Stomach smooth muscle (tissue), 2 donors: ENCODE measurements at regions not wholly inside any gene's neighbourhood (a gene's known extent, or its start where the extent isn't known, plus 50 kb on each side); places are given as distances from the start of the nearest gene placed in this dataset.
"Not testable (repeated sequence)": the region's sequence is repeated elsewhere in the genome, so short reads cannot be mapped to it uniquely, and the experiment has no call there.

Experiments used
- H3K27ac ChIP-seq: one replicate; pipeline ENCODE4 v1.7.0; 2013; ENCODE audit warnings: mild to moderate bottlenecking, low read length, inconsistent platforms
- H3K27me3 ChIP-seq, 2 donors: one replicate each; pipeline ENCODE4 v1.7.0; 2013; ENCODE audit warnings: low read length in 2 of 2; ENCODE audit not compliant: insufficient read depth in 2 of 2, control insufficient read depth in 1 of 2
- H3K36me3 ChIP-seq, 2 donors: one replicate each; pipeline ENCODE4 v1.7.0; 2013; ENCODE audit warnings: low read length in 2 of 2; ENCODE audit not compliant: control insufficient read depth in 2 of 2, insufficient read depth in 2 of 2
- H3K4me1 ChIP-seq: one replicate; pipeline ENCODE4 v1.7.0; 2013; ENCODE audit warnings: low read length; ENCODE audit not compliant: control insufficient read depth, insufficient read depth
- H3K4me3 ChIP-seq, 2 donors: one replicate each; pipeline ENCODE4 v1.7.0; 2013; ENCODE audit warnings: low read length in 2 of 2
- H3K9ac ChIP-seq, 2 donors: one replicate each; pipeline ENCODE4 v1.7.0; 2013; ENCODE audit warnings: low read length in 2 of 2, mild to moderate bottlenecking in 1 of 2
- H3K9me3 ChIP-seq, 2 donors: one replicate each; pipeline ENCODE4 v1.7.0; 2013; ENCODE audit warnings: low read length in 2 of 2; ENCODE audit not compliant: control insufficient read depth in 2 of 2
- donor health status: healthy.
- donor health status: Pancreatic carcinoma.

DNA sequence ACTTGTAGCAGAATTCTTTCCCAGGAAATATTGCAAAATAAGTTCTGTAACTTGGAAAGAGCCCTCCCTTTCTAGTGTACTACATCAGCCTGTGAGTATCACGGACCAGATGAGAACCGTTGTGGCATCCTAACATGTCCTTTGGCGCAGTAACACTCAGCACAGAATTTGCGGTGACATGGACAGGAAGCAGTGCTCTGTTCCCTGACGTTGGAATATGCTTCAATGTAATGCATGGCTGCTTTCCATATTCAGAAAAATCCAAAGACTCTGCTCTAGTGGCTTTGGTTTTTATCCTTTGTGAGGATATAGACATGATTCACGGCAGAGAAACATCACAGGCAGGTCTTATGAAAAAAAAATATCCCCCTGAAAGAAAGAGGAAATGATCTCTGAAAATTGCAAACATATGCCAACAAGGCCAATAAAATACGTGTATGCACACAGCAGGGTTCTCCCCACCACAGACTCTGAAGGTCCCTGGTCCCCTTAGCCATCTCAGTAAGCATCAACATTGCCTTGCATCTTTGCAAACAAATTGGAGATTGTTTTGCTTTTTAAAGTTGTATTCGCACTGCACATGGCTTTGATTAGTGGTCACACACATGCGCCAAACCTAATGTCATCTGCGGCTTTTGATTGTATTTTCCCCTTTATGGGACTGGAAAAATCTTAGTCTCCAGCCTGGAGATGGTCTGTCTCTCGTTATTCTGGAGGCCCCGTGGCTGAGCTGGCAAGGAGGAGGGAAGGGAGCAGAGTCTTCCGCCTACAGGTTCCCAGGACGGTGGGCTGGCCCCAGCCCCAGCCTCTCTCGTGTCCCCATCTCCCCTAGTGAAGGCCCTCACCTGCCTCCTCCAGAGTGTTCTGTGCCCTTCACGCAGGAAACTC lies 122.9 kb downstream of the COPS8 start:
- H3K36me3 ChIP-seq: no peaks in the 10 kb centered on the region
- H3K4me1 ChIP-seq: peaks cover 30% of the 10 kb centered on the region
- peak overlapping the region; percentile 26 to 47 for H3K9ac ChIP-seq
- no peaks in the 10 kb centered on the region for H3K9me3 ChIP-seq
- H3K27ac ChIP-seq: peak overlapping the region; percentile 84
- no peaks in the 10 kb centered on the region for H3K27me3 ChIP-seq
- H3K4me3 ChIP-seq: peak overlapping the region in 1 of 2 donors; percentile 29

DNA sequence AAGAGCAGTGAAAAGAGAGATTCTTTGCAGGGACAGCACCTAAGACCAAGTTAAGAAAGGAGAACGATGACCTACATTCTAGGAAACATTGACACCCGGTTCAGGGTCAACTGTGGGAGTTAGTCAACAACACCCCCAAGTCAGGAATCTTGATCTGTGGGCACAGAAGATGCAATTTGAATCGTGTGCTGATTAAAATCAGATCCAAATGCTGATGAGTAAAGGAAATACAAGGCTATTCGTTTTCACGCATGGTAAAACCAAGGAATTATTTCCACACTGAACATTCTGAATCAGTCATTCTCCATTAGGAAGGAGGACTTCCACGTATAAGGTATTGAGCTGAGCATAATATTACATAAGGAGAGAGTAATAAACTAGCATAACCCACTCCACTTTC lies 124.2 kb downstream of the COPS8 start:
- Histone ChIP-seq H3K36me3 (no peaks in the 10 kb centered on the region), H3K27ac (peak overlapping the region; percentile 84), H3K27me3 (no peaks in the 10 kb centered on the region), H3K4me3 (no peak overlapping the region), H3K9ac (no peak overlapping the region), H3K9me3 (no peaks in the 10 kb centered on the region), H3K4me1 (peaks cover 35% of the 10 kb centered on the region)

DNA sequence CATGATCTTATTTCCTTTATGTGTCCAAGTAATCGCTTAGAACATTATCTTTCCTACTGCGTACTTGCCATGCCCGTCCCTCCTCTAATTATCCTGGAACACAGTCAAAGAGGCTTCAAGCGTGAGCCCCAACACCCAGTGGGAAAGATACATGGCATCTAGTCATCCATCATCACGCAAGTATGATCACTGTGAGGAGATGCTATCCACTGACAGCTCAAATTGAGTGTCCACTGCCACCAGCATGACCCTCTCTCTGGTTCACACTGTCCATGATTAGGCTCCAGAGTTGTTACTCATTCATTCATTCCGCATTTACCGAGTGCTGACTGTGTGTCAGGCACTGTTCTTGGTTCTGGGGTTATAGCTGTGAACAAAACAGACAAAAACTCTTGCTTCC lies 124.6 kb downstream of the COPS8 start:
- Histone ChIP-seq H3K9ac (no peak overlapping the region), H3K36me3 (no peaks in the 10 kb centered on the region), H3K4me3 (no peak overlapping the region), H3K9me3 (no peaks in the 10 kb centered on the region), H3K27ac (peak overlapping the region; percentile 84), H3K4me1 (peaks cover 35% of the 10 kb centered on the region), H3K27me3 (no peaks in the 10 kb centered on the region)

DNA sequence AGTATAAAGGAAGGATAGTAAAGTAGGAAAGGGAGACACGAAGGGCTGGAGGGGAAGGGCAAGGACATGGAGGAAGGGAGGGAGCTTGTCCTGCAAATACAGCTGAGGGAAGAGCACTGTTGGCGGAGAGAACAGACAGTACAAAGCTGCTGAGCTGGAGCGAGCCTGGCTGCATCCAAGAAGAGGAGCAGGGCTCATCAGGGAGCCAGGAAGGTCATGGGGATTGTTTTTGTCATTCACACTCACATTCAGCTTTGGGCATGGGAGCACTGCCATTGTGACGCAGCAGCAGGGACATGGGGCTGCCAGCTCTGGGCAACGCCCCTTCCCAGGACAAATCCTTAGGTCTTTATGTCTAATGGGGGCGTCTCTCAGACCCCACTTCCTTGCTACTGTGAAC lies 125.1 kb downstream of the COPS8 start:
- H3K27ac ChIP-seq: peak overlapping the region; percentile 84
- H3K4me1 ChIP-seq: peaks cover 35% of the 10 kb centered on the region
- no peaks in the 10 kb centered on the region for H3K27me3 ChIP-seq
- H3K9me3 ChIP-seq: no peaks in the 10 kb centered on the region
- no peaks in the 10 kb centered on the region for H3K36me3 ChIP-seq
- no peak overlapping the region for H3K4me3 ChIP-seq
- H3K9ac ChIP-seq: no peak overlapping the region

DNA sequence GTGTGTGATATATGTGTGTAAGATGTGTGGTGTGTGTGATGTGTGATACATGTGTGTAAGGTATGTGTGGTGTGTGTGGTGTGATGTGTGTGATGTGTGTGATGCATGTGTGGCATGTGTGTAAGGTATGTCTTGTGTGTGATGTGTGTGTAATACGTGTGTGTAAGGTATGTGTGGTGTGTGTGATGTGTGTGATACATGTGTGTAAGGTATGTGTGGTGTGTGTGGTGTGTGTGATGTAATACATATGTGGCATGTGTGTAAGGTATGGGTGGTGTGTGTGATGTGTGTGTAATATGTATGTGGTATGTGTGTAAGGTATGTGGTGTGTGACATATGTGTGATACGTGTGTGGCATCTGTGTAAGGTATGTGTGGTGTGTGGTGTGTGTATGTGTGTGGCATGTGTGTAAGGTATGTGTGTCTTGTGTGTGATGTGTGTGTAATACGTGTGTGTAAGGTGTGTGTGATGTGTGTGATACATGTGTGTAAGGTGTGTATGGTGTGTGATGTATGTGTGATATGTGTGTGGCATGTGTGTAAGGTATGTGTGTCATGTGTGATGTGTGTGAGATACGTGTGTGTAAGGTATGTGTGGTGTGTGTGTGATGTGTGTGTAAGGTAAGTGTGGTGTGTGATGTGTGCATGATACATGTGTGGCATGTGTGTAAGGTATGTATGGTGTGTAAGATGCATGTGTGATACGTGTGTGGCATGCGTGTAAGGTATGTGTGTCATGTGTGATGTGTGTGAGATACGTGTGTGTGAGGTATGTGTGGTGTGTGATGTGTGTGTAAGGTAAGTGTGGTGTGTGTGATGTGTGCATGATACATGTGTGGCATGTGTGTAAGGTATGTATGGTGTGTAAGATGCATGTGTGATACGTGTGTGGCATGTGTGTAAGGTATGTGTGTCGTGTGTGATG lies 126.9 kb downstream of the COPS8 start:
- not testable (repeated sequence) for H3K4me3 ChIP-seq, H3K9ac ChIP-seq, H3K27me3 ChIP-seq, H3K36me3 ChIP-seq, H3K9me3 ChIP-seq
- Histone ChIP-seq H3K27ac (peak overlapping the region; percentile 64), H3K4me1 (peaks cover 32% of the 10 kb centered on the region)

DNA sequence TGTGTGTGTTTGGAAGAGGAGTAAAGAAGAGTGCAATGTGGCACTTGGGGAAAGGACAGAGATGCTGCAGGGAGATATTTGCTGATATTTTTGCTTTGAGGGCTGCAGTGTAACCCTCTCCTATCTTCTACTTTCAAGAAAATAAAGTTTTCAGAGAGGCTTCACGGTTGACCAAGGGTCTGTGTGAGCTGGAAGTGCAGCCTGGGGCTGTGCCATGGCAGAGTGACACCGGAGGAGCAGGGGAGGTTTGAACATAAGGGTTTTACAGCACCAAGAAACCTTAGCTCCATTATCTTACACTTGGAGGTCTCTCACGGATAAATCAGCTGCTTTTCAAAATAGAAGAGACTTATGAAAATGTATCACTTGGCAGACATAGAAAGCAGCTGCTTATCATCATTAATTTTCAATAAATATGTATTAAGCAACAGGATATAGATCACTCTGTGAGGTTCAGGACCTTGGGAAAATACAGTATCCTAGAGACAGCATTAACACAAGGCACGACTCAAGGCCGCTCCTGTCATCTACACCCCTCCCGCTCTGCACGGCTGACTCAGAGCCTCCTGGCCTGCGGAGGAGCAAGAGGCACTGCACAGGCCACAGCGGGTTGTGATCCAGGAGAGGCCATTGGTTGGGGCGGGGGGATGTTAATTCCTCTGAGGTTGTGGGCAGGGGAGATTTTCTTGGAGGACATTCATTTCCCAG lies 127.8 kb downstream of the COPS8 start:
- no peak overlapping the region for H3K4me3 ChIP-seq
- H3K27ac ChIP-seq: peak overlapping the region; percentile 64
- H3K36me3 ChIP-seq: no peaks in the 10 kb centered on the region
- H3K4me1 ChIP-seq: peaks cover 27% of the 10 kb centered on the region
- H3K9me3 ChIP-seq: no peaks in the 10 kb centered on the region
- H3K9ac ChIP-seq: no peak overlapping the region
- no peaks in the 10 kb centered on the region for H3K27me3 ChIP-seq

DNA sequence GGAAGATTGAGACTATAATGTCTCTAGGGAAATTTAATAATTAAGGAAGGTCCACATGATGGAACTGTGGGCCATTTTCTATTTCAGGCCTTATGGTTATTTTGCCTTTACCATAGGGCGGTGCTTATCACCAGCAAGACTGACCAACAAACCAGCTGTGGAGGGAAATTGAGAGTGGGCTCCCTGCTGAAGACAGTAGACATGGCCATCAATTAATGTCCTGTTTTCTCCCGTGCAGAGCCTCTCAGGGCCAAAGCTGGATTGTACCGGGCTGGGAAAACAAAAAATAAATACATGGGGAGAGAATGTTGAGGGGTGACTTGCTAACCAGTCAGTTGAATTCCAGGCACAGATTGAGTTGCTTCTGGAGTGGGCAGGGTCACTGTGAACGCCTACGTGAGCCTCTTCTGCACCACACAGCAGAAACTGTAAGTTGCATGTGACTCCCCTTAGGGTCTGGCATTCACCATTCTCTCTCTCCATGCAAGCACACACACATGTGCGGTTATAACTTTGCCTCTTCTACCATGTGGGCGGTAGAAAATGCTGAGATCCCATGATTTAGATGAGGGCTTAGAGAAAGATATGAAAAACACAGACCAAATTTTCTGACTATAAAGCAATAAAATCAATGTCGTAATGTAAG lies 128.5 kb downstream of the COPS8 start:
- H3K4me1 ChIP-seq: peaks cover 21% of the 10 kb centered on the region
- peak overlapping the region in 1 of 2 donors; percentile 4 for H3K4me3 ChIP-seq
- H3K36me3 ChIP-seq: no peaks in the 10 kb centered on the region
- H3K27ac ChIP-seq: peak overlapping the region; percentile 64
- H3K9me3 ChIP-seq: no peaks in the 10 kb centered on the region
- H3K9ac ChIP-seq: no peak overlapping the region
- no peaks in the 10 kb centered on the region for H3K27me3 ChIP-seq

DNA sequence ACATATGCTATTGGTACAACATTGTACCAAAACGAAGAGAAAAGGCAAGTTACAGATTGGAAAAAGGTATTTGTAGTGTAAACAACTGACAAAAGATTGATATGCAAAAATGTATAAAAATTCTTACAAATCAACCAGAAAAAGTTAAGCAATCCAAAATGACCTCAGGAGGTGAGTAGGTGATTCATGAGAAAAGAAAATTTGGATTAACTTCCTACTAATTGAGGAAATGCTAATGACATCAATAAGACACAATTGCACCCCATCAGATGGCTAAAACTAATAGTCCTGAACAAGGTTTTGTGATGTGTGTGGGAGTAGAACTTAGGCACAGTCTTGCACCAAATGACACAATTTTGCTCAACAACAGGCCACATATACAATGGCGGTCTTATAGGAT lies 129.3 kb downstream of the COPS8 start:
- no peak overlapping the region for H3K9ac ChIP-seq
- H3K4me3 ChIP-seq: no peak overlapping the region
- peaks cover 20% of the 10 kb centered on the region for H3K4me1 ChIP-seq
- H3K9me3 ChIP-seq: no peaks in the 10 kb centered on the region
- H3K36me3 ChIP-seq: no peaks in the 10 kb centered on the region
- H3K27me3 ChIP-seq: no peaks in the 10 kb centered on the region
- H3K27ac ChIP-seq: no peak overlapping the region

DNA sequence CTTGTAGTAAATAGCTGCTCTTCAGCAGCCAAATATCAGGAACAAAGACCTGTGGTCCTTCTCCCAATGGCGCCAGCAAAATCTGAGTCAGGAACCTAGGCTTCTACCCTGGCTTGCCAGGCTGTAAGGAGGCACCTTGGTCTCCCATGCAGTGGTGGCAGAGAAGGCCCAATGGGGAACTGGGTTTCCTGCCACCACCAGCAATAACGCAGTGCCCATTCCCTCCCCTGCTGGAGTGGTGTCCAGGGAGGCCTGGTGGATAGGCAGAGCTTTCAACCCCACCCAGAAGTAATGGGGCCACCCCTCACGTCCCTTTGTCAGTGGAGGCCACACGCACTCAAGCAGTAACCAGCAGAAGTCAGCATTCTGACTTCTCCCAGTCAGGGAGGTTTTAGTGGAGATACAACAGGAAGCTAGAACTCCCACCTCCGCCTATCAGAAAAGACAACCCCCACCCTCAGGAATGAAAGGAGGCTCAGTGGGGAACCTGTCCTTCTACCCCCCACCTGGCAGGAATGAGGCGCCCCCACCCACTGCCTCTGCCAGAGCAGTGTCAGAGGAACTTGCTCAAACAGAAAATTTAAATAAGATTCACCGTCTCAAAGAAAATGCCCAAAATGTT lies 132.4 kb downstream of the COPS8 start:
- Histone ChIP-seq H3K36me3 (no peaks in the 10 kb centered on the region), H3K9me3 (no peaks in the 10 kb centered on the region), H3K4me3 (no peak overlapping the region), H3K9ac (no peak overlapping the region), H3K27ac (no peak overlapping the region), H3K4me1 (peaks cover 15% of the 10 kb centered on the region), H3K27me3 (no peaks in the 10 kb centered on the region)

DNA sequence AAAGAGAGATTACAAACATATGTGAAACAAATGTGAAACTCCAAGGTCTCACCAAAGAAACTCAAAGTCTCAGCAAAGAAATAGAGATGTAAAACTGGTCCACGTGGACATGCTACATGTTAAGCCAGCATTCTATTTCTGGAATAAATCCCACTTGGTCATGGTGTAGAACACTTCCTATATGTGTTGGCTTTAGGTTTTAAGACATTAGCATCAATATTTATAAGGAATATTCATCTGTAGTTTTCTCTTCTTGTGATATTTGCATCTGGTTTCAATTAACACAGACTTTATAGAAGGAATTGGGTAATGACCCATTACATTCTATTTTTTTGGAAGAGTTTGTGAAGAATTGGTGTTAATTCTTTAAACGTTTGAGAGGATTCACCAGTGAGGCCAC lies 133.1 kb downstream of the COPS8 start:
- Histone ChIP-seq H3K27me3 (no peaks in the 10 kb centered on the region), H3K4me1 (peaks cover 16% of the 10 kb centered on the region), H3K4me3 (no peak overlapping the region), H3K27ac (no peak overlapping the region), H3K36me3 (no peaks in the 10 kb centered on the region), H3K9me3 (no peaks in the 10 kb centered on the region), H3K9ac (no peak overlapping the region)
